BLaER1 treated with 17β-estradiol and CSF1 and Interleukin-3, amounts not matched to agents 10 nM and 100 nM (cell line): ENCODE measurements at regions not wholly inside any gene's neighbourhood (a gene's known extent, or its start where the extent isn't known, plus 50 kb on each side); places are given as distances from the start of the nearest gene placed in this dataset.
"Not testable (repeated sequence)": the region's sequence is repeated elsewhere in the genome, so short reads cannot be mapped to it uniquely, and the experiment has no call there.

Experiments used
- H3K27ac ChIP-seq, 11 experiments: shearing (Covaris generic); formaldehyde crosslinking; 2 replicates each; pipeline ENCODE4 v1.8.1; 2022
- H3K27me3 ChIP-seq, 11 experiments: shearing (Covaris generic); formaldehyde crosslinking; 2 replicates each; pipeline ENCODE4 v1.8.1; 2022
- H3K36me3 ChIP-seq, 11 experiments: shearing (Covaris generic); formaldehyde crosslinking; 2 replicates each; pipeline ENCODE4 v1.8.1; 2022
- H3K4me1 ChIP-seq, 10 experiments: shearing (Covaris generic); formaldehyde crosslinking; 2 replicates each; pipeline ENCODE4 v1.8.1; 2022
- H3K4me2 ChIP-seq, 11 experiments: shearing (Covaris generic); formaldehyde crosslinking; 2 replicates each; pipeline ENCODE4 v1.8.1; 2022
- H3K4me3 ChIP-seq, 10 experiments: shearing (Covaris generic); formaldehyde crosslinking; 2 replicates each; pipeline ENCODE4 v1.8.1; 2022
- H3K9ac ChIP-seq, 11 experiments: shearing (Covaris generic); formaldehyde crosslinking; 2 replicates each; pipeline ENCODE4 v1.8.1; 2022
- H3K9me3 ChIP-seq, 11 experiments: shearing (Covaris generic); formaldehyde crosslinking; replicated peaks in 1 of 11; 2 replicates each; pipeline ENCODE4 v1.8.1; 2022
- H4K20me1 ChIP-seq, 11 experiments: shearing (Covaris generic); formaldehyde crosslinking; 2 replicates each; pipeline ENCODE4 v1.8.1; 2022
- Cebpa-rat ChIP-seq, 11 experiments: shearing (Covaris generic); IDR thresholded peaks; 2 replicates each; pipeline ENCODE4 v1.8.1; 2022

- no peak overlapping the region for H3K4me2 ChIP-seq
- H3K9me3 ChIP-seq = peaks cover 37 to 53% (median 45%) of the 10 kb centered on the region in 11 experiments
- H3K4me1 ChIP-seq = no peaks in the 10 kb centered on the region
- H3K27ac ChIP-seq = no peak overlapping the region
- no peaks in the 10 kb centered on the region for H3K27me3 ChIP-seq
- TF ChIP-seq Cebpa-rat (IDR thresholded peaks at IDR 0.05) = no peak
- H3K4me3 ChIP-seq = no peak overlapping the region
- H4K20me1 ChIP-seq = no peaks in the 10 kb centered on the region
- H3K36me3 ChIP-seq = no peaks in the 10 kb centered on the region
- no peak overlapping the region for H3K9ac ChIP-seq
Observed at GRCh38 chr20:29302979-29303644, 1954.4 kb upstream of the DEFB115 start.

DNA sequence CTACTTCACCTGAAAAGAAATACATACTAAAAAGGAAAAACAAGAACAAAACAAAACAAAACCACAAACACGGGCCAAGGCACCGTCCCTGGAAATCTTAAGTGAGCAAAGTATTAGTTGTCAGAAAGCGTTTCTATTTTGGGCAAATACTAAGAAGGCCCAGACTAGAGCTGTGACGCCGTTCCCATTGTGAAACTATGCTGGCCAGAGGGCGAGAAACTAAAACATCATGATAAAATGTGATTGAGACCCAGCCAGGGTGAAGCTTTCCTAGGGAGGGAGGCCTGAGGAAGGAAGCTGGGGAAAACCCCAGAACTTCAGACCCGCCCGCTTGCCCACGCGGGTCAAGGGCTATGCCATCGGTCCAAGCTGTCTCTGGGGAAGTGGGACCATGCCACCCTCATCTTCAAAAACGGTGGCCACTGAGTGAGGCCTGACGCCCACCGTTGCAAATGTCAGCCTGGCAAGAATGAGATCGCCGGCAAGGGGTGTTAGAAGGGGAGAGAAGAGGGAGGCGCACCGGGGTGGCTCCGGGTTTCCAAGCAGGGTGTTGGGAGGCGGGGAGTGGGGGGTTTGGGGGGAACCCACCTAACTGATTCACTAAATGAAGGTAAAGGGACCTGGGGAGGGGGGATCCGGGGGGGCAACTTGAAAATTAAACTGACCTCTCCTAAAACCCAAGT, 1950.9 kb upstream of the DEFB115 start:
- no peak for TF ChIP-seq Cebpa-rat (IDR thresholded peaks at IDR 0.05)
- Histone ChIP-seq H3K36me3 (no peaks in the 10 kb centered on the region), H3K9me3 (peaks cover 7 to 20% (median 13%) of the 10 kb centered on the region in 11 experiments), H3K4me2 (no peak overlapping the region), H4K20me1 (no peaks in the 10 kb centered on the region), H3K4me3 (no peak overlapping the region), H3K9ac (no peak overlapping the region), H3K27me3 (no peaks in the 10 kb centered on the region), H3K27ac (no peak overlapping the region), H3K4me1 (no peaks in the 10 kb centered on the region)

- H3K4me1 ChIP-seq, H3K4me3 ChIP-seq, H3K9ac ChIP-seq, H3K27ac ChIP-seq, H3K4me2 ChIP-seq, H3K27me3 ChIP-seq, H4K20me1 ChIP-seq, H3K36me3 ChIP-seq: not testable (repeated sequence)
- peaks cover 0 to 16% (median 7%) of the 10 kb centered on the region in 11 experiments; a peak in 10 of 22 replicates for H3K9me3 ChIP-seq
Observed at GRCh38 chr20:29307484-29307883, 1950.0 kb upstream of the DEFB115 start.

- H3K9ac ChIP-seq, H3K9me3 ChIP-seq, H3K4me3 ChIP-seq, H3K36me3 ChIP-seq, H3K4me2 ChIP-seq, H3K27me3 ChIP-seq, H3K4me1 ChIP-seq, H4K20me1 ChIP-seq, H3K27ac ChIP-seq: not testable (repeated sequence)
Observed at GRCh38 chr20:29308956-29309355, 1948.5 kb upstream of the DEFB115 start.

GRCh38 chr20:29309481-29309880, 1948.0 kb upstream of the DEFB115 start:
- not testable (repeated sequence) for H3K4me2 ChIP-seq, H3K27ac ChIP-seq, H3K9me3 ChIP-seq, H3K27me3 ChIP-seq, H3K9ac ChIP-seq, H3K4me1 ChIP-seq, H3K4me3 ChIP-seq, H4K20me1 ChIP-seq, H3K36me3 ChIP-seq

DNA sequence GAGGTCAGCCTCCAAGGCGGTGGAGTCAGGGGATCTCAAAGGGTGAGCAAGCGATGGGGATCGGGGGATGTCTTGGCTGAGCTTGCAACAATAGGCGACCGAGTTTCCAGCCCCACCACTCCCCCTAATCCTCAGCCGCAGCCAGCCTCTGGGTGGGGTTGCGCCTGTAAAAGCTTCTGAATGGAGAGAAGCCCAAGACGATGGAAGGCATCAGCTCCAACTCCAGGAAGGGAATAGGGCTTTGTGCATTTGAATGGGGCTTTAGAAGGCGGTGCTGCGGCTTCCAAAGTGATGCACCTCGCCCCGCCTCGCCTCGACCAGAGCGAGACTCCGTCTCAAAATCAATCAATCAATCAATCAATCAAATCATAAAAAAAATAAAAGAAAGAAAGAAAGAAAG, 1946.4 kb upstream of the DEFB115 start:
- not testable (repeated sequence) for H3K4me2 ChIP-seq, H4K20me1 ChIP-seq, H3K9me3 ChIP-seq, H3K27me3 ChIP-seq, H3K4me1 ChIP-seq, H3K4me3 ChIP-seq, H3K9ac ChIP-seq, H3K36me3 ChIP-seq, H3K27ac ChIP-seq

GRCh38 chr20:29312679-29313078, 1944.8 kb upstream of the DEFB115 start:
- H3K4me3 ChIP-seq, H3K9ac ChIP-seq, H3K27me3 ChIP-seq, H3K4me1 ChIP-seq, H3K36me3 ChIP-seq, H3K4me2 ChIP-seq, H4K20me1 ChIP-seq, H3K27ac ChIP-seq, H3K9me3 ChIP-seq: not testable (repeated sequence)

GRCh38 chr20:29313481-29313880, 1944.0 kb upstream of the DEFB115 start:
- TF ChIP-seq Cebpa-rat (IDR thresholded peaks at IDR 0.05) = no peak
- Histone ChIP-seq H3K27ac (no peak overlapping the region), H4K20me1 (no peaks in the 10 kb centered on the region), H3K4me1 (no peaks in the 10 kb centered on the region), H3K9me3 (peaks cover 0 to 4% (median 0%) of the 10 kb centered on the region in 11 experiments; a peak in 6 of 22 replicates), H3K36me3 (no peaks in the 10 kb centered on the region), H3K4me2 (no peak overlapping the region), H3K27me3 (no peaks in the 10 kb centered on the region), H3K4me3 (no peak overlapping the region), H3K9ac (no peak overlapping the region)

DNA sequence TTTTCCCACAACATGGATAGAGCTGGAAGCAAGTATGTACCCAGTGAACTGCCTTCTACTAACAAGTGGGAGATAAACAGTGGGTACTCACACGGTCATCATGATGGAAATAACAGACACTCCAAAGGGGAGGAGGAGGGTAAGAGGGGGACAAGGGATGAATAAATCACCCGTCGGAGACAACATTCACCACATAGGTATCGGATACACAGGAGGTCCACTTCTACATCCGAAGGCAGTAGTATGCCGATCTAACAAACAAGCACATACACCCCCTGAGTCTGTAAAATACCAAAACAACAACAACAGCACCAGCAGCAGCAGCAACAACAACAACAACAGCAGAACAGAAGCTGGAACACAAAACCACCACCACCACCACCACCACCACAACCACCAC, 1943.2 kb upstream of the DEFB115 start:
- no peak overlapping the region for H3K4me2 ChIP-seq

GRCh38 chr20:29318871-29319461, 1938.5 kb upstream of the DEFB115 start:
- Histone ChIP-seq H3K36me3 (no peaks in the 10 kb centered on the region), H3K27me3 (no peaks in the 10 kb centered on the region), H3K4me1 (no peaks in the 10 kb centered on the region), H3K4me2 (no peak overlapping the region), H3K27ac (no peak overlapping the region), H3K9me3 (peaks cover 0 to 19% (median 8%) of the 10 kb centered on the region in 11 experiments; a peak in 11 of 22 replicates), H4K20me1 (no peaks in the 10 kb centered on the region), H3K9ac (no peak overlapping the region), H3K4me3 (no peak overlapping the region)
- TF ChIP-seq Cebpa-rat (IDR thresholded peaks at IDR 0.05) = no peak

More for the DNA sequence above, 1943.2 kb upstream of the DEFB115 start:
- no peak overlapping the region for H3K27ac ChIP-seq
- H3K9me3 ChIP-seq = peaks cover 0 to 13% (median 8%) of the 10 kb centered on the region in 11 experiments; a peak in 11 of 22 replicates
- no peak overlapping the region for H3K9ac ChIP-seq
- H3K4me3 ChIP-seq = no peak overlapping the region
- H3K4me1 ChIP-seq = no peaks in the 10 kb centered on the region
- TF ChIP-seq Cebpa-rat (IDR thresholded peaks at IDR 0.05) = no peak
- H3K27me3 ChIP-seq = no peaks in the 10 kb centered on the region
- no peaks in the 10 kb centered on the region for H3K36me3 ChIP-seq
- H4K20me1 ChIP-seq = no peaks in the 10 kb centered on the region
